PC-3 (cell line): ENCODE measurements at regions not wholly inside any gene's neighbourhood (a gene's known extent, or its start where the extent isn't known, plus 50 kb on each side); places are given as distances from the start of the nearest gene placed in this dataset.
A peak's percentile ranks its signal among the peaks of the same experiment; 100 is the strongest.

ENCODE experiments used
- ATAC-seq: fragments of 200-7000 bp; cut with Tn5 transposase; 2 replicates; pipeline ENCODE4 v1.9.1; 2020; ENCODE audit warnings: mild to moderate bottlenecking, moderate library complexity
- BruUV-seq: library from RNA; stranded (reverse); fragments of 400-500 nt; replicated peaks from 2 replicates; lab custom pipeline; 2021; lab: Mats Ljungman, UMichigan
- CTCF ChIA-PET: fragments of 300-600 bp; sonication (Branson Sonifier 250); formaldehyde crosslinking; loops from one replicate; lab custom pipeline; 2022; ENCODE audit warnings: antibody characterized with exemption; lab: Charles Lee
- POLR2A ChIA-PET: fragments of 300-600 bp; sonication (Branson Sonifier 250); formaldehyde crosslinking; loops from one replicate; lab custom pipeline; 2022; ENCODE audit warnings: antibody characterized with exemption; ENCODE audit not compliant: unreplicated experiment; lab: Charles Lee
- DNase-seq: peaks from one replicate; pipeline ENCODE4 v3.0.0-alpha.2; 2015
- H2AFZ ChIP-seq: fragments of 300-600 bp; sonication (generic); 2 replicates; pipeline ENCODE4 v1.6.0; 2016; ENCODE audit warnings: antibody characterized with exemption, low read length
- H3F3A ChIP-seq: fragments of 300-600 bp; sonication (generic); one replicate; pipeline ENCODE4 v1.6.0; 2017; ENCODE audit warnings: antibody characterized with exemption, low read length, control low read depth, mild to moderate bottlenecking; ENCODE audit not compliant: unreplicated experiment
- H3K27ac ChIP-seq: fragments of 300-600 bp; sonication (generic); 2 replicates; pipeline ENCODE4 v1.5.1; 2016; ENCODE audit warnings: mild to moderate bottlenecking, low read length
- H3K27me3 ChIP-seq: fragments of 300-600 bp; sonication (generic); 2 replicates; pipeline ENCODE4 v1.6.1; 2016; ENCODE audit warnings: low read length, mixed read lengths
- H3K36me3 ChIP-seq: fragments of 300-600 bp; sonication (generic); 2 replicates; pipeline ENCODE4 v1.6.1; 2016; ENCODE audit warnings: low read depth, mixed run types, low read length, mixed read lengths
- H3K4me1 ChIP-seq: fragments of 300-600 bp; sonication (generic); 2 replicates; pipeline ENCODE4 v1.5.1; 2016; ENCODE audit warnings: low read length; ENCODE audit not compliant: insufficient read depth
- H3K4me2 ChIP-seq: fragments of 300-600 bp; sonication (generic); 2 replicates; pipeline ENCODE4 v1.6.0; 2016; ENCODE audit warnings: low read length
- H3K4me3 ChIP-seq: fragments of 300-600 bp; sonication (generic); 2 replicates; pipeline ENCODE4 v1.5.1; 2016; ENCODE audit warnings: mild to moderate bottlenecking, low read length, mixed read lengths
- H3K79me2 ChIP-seq: fragments of 300-600 bp; sonication (generic); 2 replicates; pipeline ENCODE4 v1.6.1; 2017; ENCODE audit warnings: low read length, mixed read lengths
- H3K9ac ChIP-seq: fragments of 300-600 bp; sonication (generic); 2 replicates; pipeline ENCODE4 v1.6.0; 2016; ENCODE audit warnings: mild to moderate bottlenecking, low read length
- H3K9me2 ChIP-seq: fragments of 300-600 bp; sonication (generic); replicated peaks from 2 replicates; pipeline ENCODE4 v1.6.1; 2016; ENCODE audit warnings: mixed run types, low read length, mixed read lengths
- H3K9me3 ChIP-seq: fragments of 300-600 bp; sonication (generic); 2 replicates; pipeline ENCODE4 v1.6.1; 2016; ENCODE audit warnings: low read length, mixed read lengths
- H4K20me1 ChIP-seq: fragments of 300-600 bp; sonication (generic); 2 replicates; pipeline ENCODE4 v1.6.1; 2016; ENCODE audit warnings: low read length, mixed read lengths
- EZH2 ChIP-seq: fragments of 300-600 bp; sonication (generic); IDR thresholded peaks from one replicate; pipeline ENCODE4 v1.6.1; 2017; ENCODE audit warnings: antibody characterized with exemption, mild to moderate bottlenecking, low read length; ENCODE audit not compliant: unreplicated experiment
- EZH2phosphoT487 ChIP-seq: fragments of 300-600 bp; sonication (generic); IDR thresholded peaks from 2 replicates; pipeline ENCODE4 v1.6.1; 2018; ENCODE audit warnings: mild to moderate bottlenecking, antibody characterized with exemption, low read length, borderline replicate concordance
- intact Hi-C: fragments of 100-400 bp; cut with micrococcal nuclease; formaldehyde crosslinking; loops from 2 replicates; pipeline ENCODE4 v1.9.0; 2023
- TF ChIP-seq, protein P1 (sequence below): fragments of 300-600 bp; sonication (generic); conservative IDR thresholded peaks from 2 replicates; pipeline ENCODE4 v1.5.1; 2017; ENCODE audit warnings: antibody characterized with exemption, low read depth, mild to moderate bottlenecking, low read length

DNA sequence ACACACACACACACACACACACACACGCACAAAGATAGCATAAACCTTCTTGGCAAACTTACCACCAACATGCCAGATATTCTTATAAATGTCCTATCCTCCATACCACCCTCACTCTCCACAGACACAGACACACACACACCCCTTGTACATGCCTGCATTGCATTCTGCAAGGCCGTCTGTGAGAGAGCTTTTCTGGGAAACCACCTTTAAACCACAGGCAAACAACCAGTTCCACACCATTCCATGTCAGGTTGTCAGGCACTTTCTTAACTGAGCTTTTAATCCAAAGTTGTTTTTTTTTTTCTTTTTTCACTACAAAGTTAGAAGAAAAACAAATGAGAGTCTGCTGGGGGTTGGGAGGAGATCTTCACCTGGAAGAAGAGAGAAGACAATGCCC is 221.1 kb downstream of the C1D start:
- ChIA-PET CTCF (no interaction called here), POLR2A (no interaction called here)
- Histone ChIP-seq H2AFZ (no peak overlapping the region), H3F3A (no peaks in the 10 kb centered on the region), H3K9me2 (no peaks in the 10 kb centered on the region), H3K36me3 (no peaks in the 10 kb centered on the region), H3K9me3 (no peaks in the 10 kb centered on the region), H3K9ac (no peak overlapping the region), H3K27ac (no peak overlapping the region), H3K27me3 (no peaks in the 10 kb centered on the region), H3K4me1 (peaks cover 17% of the 10 kb centered on the region), H3K79me2 (no peaks in the 10 kb centered on the region), H3K4me3 (no peak overlapping the region), H3K4me2 (no peak overlapping the region), H4K20me1 (no peaks in the 10 kb centered on the region)
- no TSS peak for BruUV-seq
- intact Hi-C loops, result loop anchor here (2.0 to 10.0 kb wide), 6 partner anchors 189 to 1413 kb away; partner anchors contain the start of gene ETAA1
- TF ChIP-seq, protein P1, sequence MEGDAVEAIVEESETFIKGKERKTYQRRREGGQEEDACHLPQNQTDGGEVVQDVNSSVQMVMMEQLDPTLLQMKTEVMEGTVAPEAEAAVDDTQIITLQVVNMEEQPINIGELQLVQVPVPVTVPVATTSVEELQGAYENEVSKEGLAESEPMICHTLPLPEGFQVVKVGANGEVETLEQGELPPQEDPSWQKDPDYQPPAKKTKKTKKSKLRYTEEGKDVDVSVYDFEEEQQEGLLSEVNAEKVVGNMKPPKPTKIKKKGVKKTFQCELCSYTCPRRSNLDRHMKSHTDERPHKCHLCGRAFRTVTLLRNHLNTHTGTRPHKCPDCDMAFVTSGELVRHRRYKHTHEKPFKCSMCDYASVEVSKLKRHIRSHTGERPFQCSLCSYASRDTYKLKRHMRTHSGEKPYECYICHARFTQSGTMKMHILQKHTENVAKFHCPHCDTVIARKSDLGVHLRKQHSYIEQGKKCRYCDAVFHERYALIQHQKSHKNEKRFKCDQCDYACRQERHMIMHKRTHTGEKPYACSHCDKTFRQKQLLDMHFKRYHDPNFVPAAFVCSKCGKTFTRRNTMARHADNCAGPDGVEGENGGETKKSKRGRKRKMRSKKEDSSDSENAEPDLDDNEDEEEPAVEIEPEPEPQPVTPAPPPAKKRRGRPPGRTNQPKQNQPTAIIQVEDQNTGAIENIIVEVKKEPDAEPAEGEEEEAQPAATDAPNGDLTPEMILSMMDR, result no peak
- TF ChIP-seq EZH2 (no peak), EZH2phosphoT487 (no peak)
- no peak for ATAC-seq
- DNase-seq, result peak; percentile 12

- H4K20me1 ChIP-seq, result no peaks in the 10 kb centered on the region
- ATAC-seq (no peak), DNase-seq (no peak)
- H3K4me1 ChIP-seq, result peaks cover 17% of the 10 kb centered on the region
- no peaks in the 10 kb centered on the region for H3K27me3 ChIP-seq
- H3F3A ChIP-seq, result no peaks in the 10 kb centered on the region
- no peak overlapping the region for H3K4me3 ChIP-seq
- no peaks in the 10 kb centered on the region for H3K9me3 ChIP-seq
- H3K27ac ChIP-seq, result no peak overlapping the region
- TF ChIP-seq EZH2, result no peak
- TF ChIP-seq EZH2phosphoT487, result no peak
- TF ChIP-seq, protein P1, result no peak
- H3K9ac ChIP-seq, result no peak overlapping the region
- CTCF ChIA-PET, result no interaction called here
- no peaks in the 10 kb centered on the region for H3K79me2 ChIP-seq
- no peaks in the 10 kb centered on the region for H3K36me3 ChIP-seq
- POLR2A ChIA-PET, result interaction anchor here (0.5 kb wide), 1 partner anchor 155 kb away, joined by 3 read pairs; no protein-coding TSS in a partner anchor
- H3K9me2 ChIP-seq, result no peaks in the 10 kb centered on the region
- intact Hi-C loops, result loop anchor here (5.0 to 10.0 kb wide), 3 partner anchors 190 to 608 kb away; partner anchors contain the start of gene ETAA1
- no peak overlapping the region for H3K4me2 ChIP-seq
- no TSS peak for BruUV-seq
- no peak overlapping the region for H2AFZ ChIP-seq
Measured at GRCh38 chr2:67842375-67842959, 220.3 kb downstream of the C1D start.

DNA sequence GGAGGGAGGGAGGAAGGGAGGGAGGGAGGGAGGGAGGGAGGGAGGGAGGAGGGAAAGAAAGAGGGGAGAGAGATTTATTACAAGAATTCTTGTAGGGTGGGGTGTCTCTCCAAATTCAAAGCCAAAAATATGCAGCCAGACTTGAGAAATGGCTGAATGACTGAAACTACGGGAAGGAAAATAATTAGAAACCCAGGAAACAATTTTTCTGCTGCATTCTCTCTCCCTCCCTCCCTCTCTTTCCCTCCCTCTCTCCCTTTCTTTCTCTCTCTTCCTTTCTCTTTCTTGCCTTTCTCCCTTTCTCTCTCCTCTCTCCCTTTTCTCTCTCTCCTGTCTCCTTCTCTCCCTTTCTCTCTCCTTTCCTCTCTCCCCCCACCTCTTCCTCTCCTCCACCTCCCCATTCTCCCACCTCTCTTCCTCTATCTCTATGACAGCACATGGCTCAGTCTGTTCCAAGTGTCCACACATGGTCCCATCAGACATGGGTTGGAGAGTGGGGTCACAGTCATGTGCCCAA is 218.7 kb downstream of the C1D start:
- no peak overlapping the region for H3K27ac ChIP-seq
- no peaks in the 10 kb centered on the region for H4K20me1 ChIP-seq
- no peaks in the 10 kb centered on the region for H3K9me3 ChIP-seq
- ChIA-PET POLR2A (interaction anchor here (0.8 kb wide), 1 partner anchor 414 kb away, joined by 4 read pairs; no protein-coding TSS in a partner anchor), CTCF (no interaction called here)
- H3K9me2 ChIP-seq, result no peaks in the 10 kb centered on the region
- no peaks in the 10 kb centered on the region for H3F3A ChIP-seq
- no TSS peak for BruUV-seq
- H2AFZ ChIP-seq, result no peak overlapping the region
- intact Hi-C loops, result loop anchor here (5.0 to 10.0 kb wide), 3 partner anchors 192 to 609 kb away; partner anchors contain the start of gene ETAA1
- H3K4me3 ChIP-seq, result no peak overlapping the region
- H3K9ac ChIP-seq, result no peak overlapping the region
- peaks cover 14% of the 10 kb centered on the region for H3K4me1 ChIP-seq
- no peak for DNase-seq
- no peaks in the 10 kb centered on the region for H3K36me3 ChIP-seq
- no peaks in the 10 kb centered on the region for H3K79me2 ChIP-seq
- TF ChIP-seq, protein P1, result no peak
- TF ChIP-seq EZH2phosphoT487 (no peak), EZH2 (no peak)
- no peak overlapping the region for H3K4me2 ChIP-seq
- ATAC-seq, result no peak
- no peaks in the 10 kb centered on the region for H3K27me3 ChIP-seq
